HCT116 (cell line): ENCODE measurements at regions not wholly inside any gene's neighbourhood (a gene's known extent, or its start where the extent isn't known, plus 50 kb on each side); places are given as distances from the start of the nearest gene placed in this dataset.

Source experiments
- ATAC-seq: fragments of 200-7000 bp; cut with Tn5 transposase; 2 replicates; pipeline ENCODE4 v1.9.1; 2020; ENCODE audit warnings: mild to moderate bottlenecking, moderate library complexity
- BruUV-seq: library from RNA; stranded (reverse); fragments of 400-500 nt; replicated peaks from 2 replicates; lab custom pipeline; 2021; lab: Mats Ljungman, UMichigan
- CTCF ChIA-PET: fragments of 300-600 bp; sonication (Branson Sonifier 250); formaldehyde crosslinking; loops from one replicate; lab custom pipeline; 2021; ENCODE audit warnings: antibody characterized with exemption; lab: Charles Lee
- POLR2A ChIA-PET: fragments of 300-600, 350-600 bp; sonication (Branson Sonifier 250); formaldehyde crosslinking; loops from one replicate; lab custom pipeline; 2021; ENCODE audit warnings: antibody characterized with exemption; lab: Charles Lee
- RAD21 ChIA-PET, 2 experiments: fragments of 300-600 bp; sonication (Branson Sonifier 250); formaldehyde crosslinking; loops; one replicate each; lab custom pipeline; 2023; ENCODE audit warnings: low total read pairs in 2 of 2; ENCODE audit not compliant: uncharacterized antibody in 2 of 2, unreplicated experiment in 2 of 2, low non-redundant PET in 1 of 2; lab: Charles Lee
- DNase-seq: peaks from one replicate; pipeline ENCODE4 v3.0.0-alpha.2; 2010; ENCODE audit warnings: low read depth, low spot score
- H2AFZ ChIP-seq: fragments of 200-600 bp; shearing (Covaris generic), sonication (generic); 2 replicates; pipeline ENCODE4 v1.6.1; 2017; ENCODE audit warnings: low read depth, mixed run types, mixed read lengths, antibody characterized with exemption, low read length; ENCODE audit not compliant: poor library complexity, severe bottlenecking
- H3K27ac ChIP-seq: 2 replicates; pipeline ENCODE4 v1.5.1; 2012; ENCODE audit warnings: low read depth, low read length
- H3K27me3 ChIP-seq: fragments of 200-600 bp; sonication (generic); 2 replicates; pipeline ENCODE4 v1.6.1; 2016; ENCODE audit warnings: mixed run types, low read length, mixed read lengths; ENCODE audit not compliant: insufficient read depth
- H3K36me3 ChIP-seq, 2 experiments: fragments of 200-500 bp in 1 of 2; fragments of 200-600 bp in 1 of 2; sonication (Bioruptor generic) in 1 of 2; sonication (generic) in 1 of 2; 2 replicates each; pipeline versions ENCODE4 v1.5.1 to v1.6.1; 2014 to 2016; ENCODE audit warnings: low read length in 2 of 2, inconsistent platforms in 1 of 2, mixed read lengths in 1 of 2, mixed run types in 1 of 2; ENCODE audit not compliant: insufficient read depth in 2 of 2, control insufficient read depth in 1 of 2
- H3K4me1 ChIP-seq, 2 experiments: fragments of 200-600 bp in 1 of 2; sonication (generic) in 1 of 2; 2 replicates each; pipeline versions ENCODE4 v1.5.1 to v1.6.1; 2012 to 2017; ENCODE audit warnings: low read length in 2 of 2, inconsistent platforms in 1 of 2, mild to moderate bottlenecking in 1 of 2, mixed read lengths in 1 of 2, mixed run types in 1 of 2, moderate library complexity in 1 of 2; ENCODE audit not compliant: insufficient read depth in 2 of 2, control insufficient read depth in 1 of 2
- H3K4me2 ChIP-seq: fragments of 200-600 bp; sonication (generic); 2 replicates; pipeline ENCODE4 v1.6.1; 2017; ENCODE audit warnings: mixed run types, low read length, mixed read lengths
- H3K4me3 ChIP-seq, 2 experiments: fragments of 200-600 bp in 1 of 2; sonication (generic) in 1 of 2; replicated peaks in 1 of 2; 2 replicates each; pipeline ENCODE4 v1.5.1; 2011 to 2016; ENCODE audit warnings: low read length in 2 of 2, control low read depth in 1 of 2, low read depth in 1 of 2, mild to moderate bottlenecking in 1 of 2, mixed read lengths in 1 of 2, mixed run types in 1 of 2
- H3K79me2 ChIP-seq: fragments of 200-600 bp; sonication (generic); 2 replicates; pipeline ENCODE4 v1.6.1; 2017; ENCODE audit warnings: mild to moderate bottlenecking, mixed run types, low read length, moderate library complexity, mixed read lengths; ENCODE audit not compliant: insufficient read depth
- H3K9ac ChIP-seq: fragments of 200-600 bp; sonication (generic); 2 replicates; pipeline ENCODE4 v1.6.1; 2016; ENCODE audit warnings: low read length, mixed read lengths
- H3K9me2 ChIP-seq: fragments of 200-600 bp; sonication (generic), shearing (Covaris generic); 2 replicates; pipeline ENCODE4 v1.6.1; 2017; ENCODE audit warnings: mixed run types, mild to moderate bottlenecking, moderate library complexity; ENCODE audit not compliant: insufficient read depth
- H3K9me3 ChIP-seq, 2 experiments: fragments of 200-500 bp in 1 of 2; fragments of 200-600 bp in 1 of 2; sonication (Bioruptor generic) in 1 of 2; sonication (generic) in 1 of 2; 2 replicates each; pipeline ENCODE4 v1.6.1; 2014 to 2017; ENCODE audit warnings: low read length in 2 of 2, mixed read lengths in 2 of 2, inconsistent platforms in 1 of 2, low read depth in 1 of 2, mild to moderate bottlenecking in 1 of 2, mixed run types in 1 of 2, moderate library complexity in 1 of 2; ENCODE audit not compliant: control insufficient read depth in 1 of 2, insufficient read depth in 1 of 2
- H4K20me1 ChIP-seq: fragments of 200-600 bp; sonication (generic), shearing (Covaris generic); 2 replicates; pipeline ENCODE4 v1.6.1; 2017; ENCODE audit warnings: mixed run types, mild to moderate bottlenecking, moderate library complexity; ENCODE audit not compliant: insufficient read depth
- SIN3A ChIP-seq: IDR thresholded peaks from 2 replicates; pipeline ENCODE4 v1.6.1; 2012; ENCODE audit warnings: low read depth
- intact Hi-C: fragments of 100-400 bp; cut with micrococcal nuclease; formaldehyde crosslinking; loops from 2 replicates; pipeline ENCODE4 v1.10.0; 2022
- TF ChIP-seq, protein P1 (sequence below): IDR thresholded peaks from 2 replicates; pipeline ENCODE4 v1.6.1; 2011; ENCODE audit warnings: mild to moderate bottlenecking, low read length, moderate library complexity; ENCODE audit not compliant: insufficient replicate concordance; ENCODE audit errors: extremely low read depth
- TF ChIP-seq, protein P2 (sequence below): IDR thresholded peaks from 2 replicates; pipeline ENCODE4 v1.6.1; 2012; ENCODE audit warnings: low read depth

DNA sequence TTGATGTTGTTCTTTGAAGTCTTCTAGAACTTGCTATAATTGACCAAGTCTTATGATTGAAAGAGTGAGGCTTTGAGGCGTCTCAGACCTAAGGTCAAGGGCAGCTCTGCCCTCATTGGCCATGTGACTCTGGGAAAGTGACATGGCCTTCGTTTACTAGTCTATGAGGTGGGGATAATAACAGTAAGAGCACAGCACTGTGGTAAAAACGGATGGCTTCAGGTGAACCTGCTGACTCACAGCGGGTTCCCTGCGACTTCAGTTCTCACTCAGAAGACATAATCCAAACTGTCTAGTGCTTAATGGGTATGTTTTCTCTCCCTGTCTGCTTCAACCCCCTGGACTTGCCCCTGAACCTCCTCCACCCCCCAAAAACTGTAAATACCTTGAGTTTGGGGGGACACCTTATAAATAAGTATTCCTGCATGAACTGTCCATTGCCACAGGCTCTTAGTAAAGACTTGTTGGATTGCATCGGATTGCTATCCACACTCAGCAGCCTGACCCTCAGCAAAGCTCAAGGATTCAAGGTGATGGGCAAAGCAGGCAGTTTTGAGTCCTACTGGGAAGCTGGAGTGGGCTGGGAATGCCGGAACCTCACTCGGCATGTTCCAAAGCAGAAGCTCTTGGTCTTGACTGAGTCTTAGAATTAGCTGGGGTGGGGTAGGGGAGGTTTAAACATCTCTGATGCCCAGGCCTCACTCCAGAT lies 304.6 kb downstream of the KLF6 start:
- RAD21 ChIA-PET: no interaction called here

More for the DNA sequence above, 304.6 kb downstream of the KLF6 start:
- Histone ChIP-seq H4K20me1 (no peaks in the 10 kb centered on the region), H3K79me2 (no peaks in the 10 kb centered on the region), H3K27ac (no peak overlapping the region), H3K36me3 (no peaks in the 10 kb centered on the region), H3K4me1 (peaks cover 12 to 22% of the 10 kb centered on the region in 2 experiments), H3K9me2 (no peaks in the 10 kb centered on the region), H3K27me3 (no peaks in the 10 kb centered on the region), H2AFZ (no peak overlapping the region), H3K9ac (no peak overlapping the region), H3K9me3 (no peaks in the 10 kb centered on the region), H3K4me3 (no peak overlapping the region), H3K4me2 (no peak overlapping the region)
- POLR2A ChIA-PET: no interaction called here
- CTCF ChIA-PET: interaction anchor here (1.1 kb wide), 1 partner anchor 13 kb away, joined by 4 read pairs; no protein-coding TSS in a partner anchor
- no peak for DNase-seq
- intact Hi-C loops: loop anchor here (10.0 kb wide), 1 partner anchor 284 kb away; no protein-coding TSS in a partner anchor
- no TSS peak for BruUV-seq
- ATAC-seq: no peak
- TF ChIP-seq, protein P1, sequence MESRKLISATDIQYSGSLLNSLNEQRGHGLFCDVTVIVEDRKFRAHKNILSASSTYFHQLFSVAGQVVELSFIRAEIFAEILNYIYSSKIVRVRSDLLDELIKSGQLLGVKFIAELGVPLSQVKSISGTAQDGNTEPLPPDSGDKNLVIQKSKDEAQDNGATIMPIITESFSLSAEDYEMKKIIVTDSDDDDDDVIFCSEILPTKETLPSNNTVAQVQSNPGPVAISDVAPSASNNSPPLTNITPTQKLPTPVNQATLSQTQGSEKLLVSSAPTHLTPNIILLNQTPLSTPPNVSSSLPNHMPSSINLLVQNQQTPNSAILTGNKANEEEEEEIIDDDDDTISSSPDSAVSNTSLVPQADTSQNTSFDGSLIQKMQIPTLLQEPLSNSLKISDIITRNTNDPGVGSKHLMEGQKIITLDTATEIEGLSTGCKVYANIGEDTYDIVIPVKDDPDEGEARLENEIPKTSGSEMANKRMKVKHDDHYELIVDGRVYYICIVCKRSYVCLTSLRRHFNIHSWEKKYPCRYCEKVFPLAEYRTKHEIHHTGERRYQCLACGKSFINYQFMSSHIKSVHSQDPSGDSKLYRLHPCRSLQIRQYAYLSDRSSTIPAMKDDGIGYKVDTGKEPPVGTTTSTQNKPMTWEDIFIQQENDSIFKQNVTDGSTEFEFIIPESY: no peak
- TF ChIP-seq, protein P2, sequence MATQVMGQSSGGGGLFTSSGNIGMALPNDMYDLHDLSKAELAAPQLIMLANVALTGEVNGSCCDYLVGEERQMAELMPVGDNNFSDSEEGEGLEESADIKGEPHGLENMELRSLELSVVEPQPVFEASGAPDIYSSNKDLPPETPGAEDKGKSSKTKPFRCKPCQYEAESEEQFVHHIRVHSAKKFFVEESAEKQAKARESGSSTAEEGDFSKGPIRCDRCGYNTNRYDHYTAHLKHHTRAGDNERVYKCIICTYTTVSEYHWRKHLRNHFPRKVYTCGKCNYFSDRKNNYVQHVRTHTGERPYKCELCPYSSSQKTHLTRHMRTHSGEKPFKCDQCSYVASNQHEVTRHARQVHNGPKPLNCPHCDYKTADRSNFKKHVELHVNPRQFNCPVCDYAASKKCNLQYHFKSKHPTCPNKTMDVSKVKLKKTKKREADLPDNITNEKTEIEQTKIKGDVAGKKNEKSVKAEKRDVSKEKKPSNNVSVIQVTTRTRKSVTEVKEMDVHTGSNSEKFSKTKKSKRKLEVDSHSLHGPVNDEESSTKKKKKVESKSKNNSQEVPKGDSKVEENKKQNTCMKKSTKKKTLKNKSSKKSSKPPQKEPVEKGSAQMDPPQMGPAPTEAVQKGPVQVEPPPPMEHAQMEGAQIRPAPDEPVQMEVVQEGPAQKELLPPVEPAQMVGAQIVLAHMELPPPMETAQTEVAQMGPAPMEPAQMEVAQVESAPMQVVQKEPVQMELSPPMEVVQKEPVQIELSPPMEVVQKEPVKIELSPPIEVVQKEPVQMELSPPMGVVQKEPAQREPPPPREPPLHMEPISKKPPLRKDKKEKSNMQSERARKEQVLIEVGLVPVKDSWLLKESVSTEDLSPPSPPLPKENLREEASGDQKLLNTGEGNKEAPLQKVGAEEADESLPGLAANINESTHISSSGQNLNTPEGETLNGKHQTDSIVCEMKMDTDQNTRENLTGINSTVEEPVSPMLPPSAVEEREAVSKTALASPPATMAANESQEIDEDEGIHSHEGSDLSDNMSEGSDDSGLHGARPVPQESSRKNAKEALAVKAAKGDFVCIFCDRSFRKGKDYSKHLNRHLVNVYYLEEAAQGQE: no peak
- no peak for TF ChIP-seq SIN3A
